OCI-LY7 (cell line): ENCODE measurements at regions not wholly inside any gene's neighbourhood (a gene's known extent, or its start where the extent isn't known, plus 50 kb on each side); places are given as distances from the start of the nearest gene placed in this dataset.

ENCODE experiments used
- CTCF ChIP-seq: fragments of 200-600 bp; sonication (generic); conservative IDR thresholded peaks from 2 replicates; pipeline ENCODE4 v1.5.1; 2014; ENCODE audit warnings: mild to moderate bottlenecking, antibody characterized with exemption, low read length, moderate library complexity, mixed read lengths
- EZH2phosphoT487 ChIP-seq: fragments of 200-600 bp; sonication (generic); IDR thresholded peaks from 2 replicates; pipeline ENCODE4 v1.6.1; 2018; ENCODE audit warnings: low read depth, borderline replicate concordance, mild to moderate bottlenecking, mixed run types, antibody characterized with exemption, low read length, moderate library complexity, mixed read lengths

DNA sequence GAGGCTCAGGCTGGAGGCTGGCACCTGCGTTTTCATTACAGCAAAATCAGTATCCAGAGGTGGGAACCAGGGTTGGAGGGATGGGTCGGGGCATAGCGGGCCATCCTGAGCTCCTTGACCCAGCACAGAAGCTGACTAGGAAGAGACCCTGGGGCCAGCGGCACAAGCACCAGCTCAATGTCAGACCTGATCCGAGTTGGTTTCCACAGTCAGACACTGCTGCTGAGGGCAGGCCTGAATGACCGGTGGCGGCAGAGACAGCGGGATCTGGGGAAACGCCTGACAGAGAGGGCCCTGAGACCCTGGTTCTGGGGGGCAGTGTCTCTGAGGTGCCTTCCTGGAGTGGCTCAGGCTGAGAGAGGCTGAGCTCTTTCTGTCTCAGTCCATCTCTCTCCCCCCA is 162.0 kb upstream of the C1orf174 start:
- TF ChIP-seq CTCF (no peak), EZH2phosphoT487 (no peak)
